ENCODE measurements at regions not wholly inside any gene's neighbourhood (a gene's known extent, or its start where the extent isn't known, plus 50 kb on each side); places are given as distances from the start of the nearest gene placed in this dataset.

DNA sequence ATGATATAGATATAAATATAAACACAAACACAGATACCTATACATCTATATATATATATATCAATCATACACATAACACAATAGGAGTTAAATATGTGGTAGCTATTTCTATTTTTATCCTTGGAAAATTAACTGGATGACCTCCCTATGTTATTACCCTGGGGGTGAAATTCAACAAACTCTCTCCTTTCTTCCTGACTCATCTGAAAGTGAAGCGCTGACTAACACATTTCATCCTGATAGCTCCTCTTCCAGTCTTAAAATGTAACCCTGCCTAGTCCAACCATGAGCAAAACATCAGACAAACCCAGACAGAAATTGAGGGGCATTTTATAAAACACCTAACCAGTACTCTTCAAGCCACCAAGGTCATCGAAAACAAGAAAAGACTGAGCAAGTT is 220.6 kb upstream of the ISX start:
- no peak for TF ChIP-seq EZH2 (IDR thresholded peaks at IDR 0.05; ENCODE audit: insufficient read depth, poor library complexity, severe bottlenecking)
- TF ChIP-seq EZH2phosphoT487 (IDR thresholded peaks at IDR 0.05; ENCODE audit: insufficient read depth, low read depth), result no peak
- no peaks in the 10 kb centered on the region for H4K20me1 ChIP-seq (ENCODE audit: insufficient read depth)
- no peaks in the 10 kb centered on the region for H3K27me3 ChIP-seq (replicated peaks; ENCODE audit: insufficient read depth)
- H2AFZ ChIP-seq, result no peak overlapping the region
- H3K4me1 ChIP-seq (ENCODE audit: insufficient read depth), result no peaks in the 10 kb centered on the region
- H3K4me2 ChIP-seq (ENCODE audit: unreplicated experiment), result no peak overlapping the region
- H3K4me3 ChIP-seq, result no peak overlapping the region
- no peaks in the 10 kb centered on the region for H3K9me2 ChIP-seq (ENCODE audit: insufficient read depth)
- no peak overlapping the region for H3K9ac ChIP-seq
- WGBS, 2 experiments (ENCODE audit: low coverage in 1 of 2, low lambda C conversion rate in 2 of 2, missing lambda C conversion rate in 2 of 2), result 30 to 39% methylated on average over 2 of the region's 2 CpGs
- in situ Hi-C loops (cut with MboI), result no loop called here
- no peaks in the 10 kb centered on the region for H3K79me2 ChIP-seq (ENCODE audit: insufficient read depth)
- no peaks in the 10 kb centered on the region for H3F3A ChIP-seq (ENCODE audit: insufficient read depth)
- no peak for DNase-seq
- no peaks in the 10 kb centered on the region for H3K36me3 ChIP-seq (ENCODE audit: low read depth)
- H3K9me3 ChIP-seq (ENCODE audit: low read depth), result peaks cover 2% of the 10 kb centered on the region
- H3K27ac ChIP-seq, result no peak overlapping the region

- TF ChIP-seq EZH2 (IDR thresholded peaks at IDR 0.05; ENCODE audit: insufficient read depth, poor library complexity, severe bottlenecking) (no peak), EZH2phosphoT487 (IDR thresholded peaks at IDR 0.05; ENCODE audit: insufficient read depth, low read depth) (no peak)
- Histone ChIP-seq H2AFZ (no peak overlapping the region), H4K20me1 (ENCODE audit: insufficient read depth) (no peaks in the 10 kb centered on the region), H3K4me3 (no peak overlapping the region), H3K4me1 (ENCODE audit: insufficient read depth) (no peaks in the 10 kb centered on the region), H3K9me2 (ENCODE audit: insufficient read depth) (no peaks in the 10 kb centered on the region), H3K9ac (no peak overlapping the region), H3K36me3 (ENCODE audit: low read depth) (no peaks in the 10 kb centered on the region), H3K9me3 (ENCODE audit: low read depth) (peaks cover 2% of the 10 kb centered on the region), H3K79me2 (ENCODE audit: insufficient read depth) (no peaks in the 10 kb centered on the region), H3K27me3 (replicated peaks; ENCODE audit: insufficient read depth) (no peaks in the 10 kb centered on the region), H3F3A (ENCODE audit: insufficient read depth) (no peaks in the 10 kb centered on the region), H3K27ac (no peak overlapping the region), H3K4me2 (ENCODE audit: unreplicated experiment) (no peak overlapping the region)
- in situ Hi-C loops (cut with MboI), result no loop called here
- DNase-seq, result no peak
- WGBS, 2 experiments (ENCODE audit: low coverage in 1 of 2, low lambda C conversion rate in 2 of 2, missing lambda C conversion rate in 2 of 2), result 0% methylated on average over 1 of the region's 1 CpG
Measured at GRCh38 chr22:34847072-34847471, 218.9 kb upstream of the ISX start.

DNA sequence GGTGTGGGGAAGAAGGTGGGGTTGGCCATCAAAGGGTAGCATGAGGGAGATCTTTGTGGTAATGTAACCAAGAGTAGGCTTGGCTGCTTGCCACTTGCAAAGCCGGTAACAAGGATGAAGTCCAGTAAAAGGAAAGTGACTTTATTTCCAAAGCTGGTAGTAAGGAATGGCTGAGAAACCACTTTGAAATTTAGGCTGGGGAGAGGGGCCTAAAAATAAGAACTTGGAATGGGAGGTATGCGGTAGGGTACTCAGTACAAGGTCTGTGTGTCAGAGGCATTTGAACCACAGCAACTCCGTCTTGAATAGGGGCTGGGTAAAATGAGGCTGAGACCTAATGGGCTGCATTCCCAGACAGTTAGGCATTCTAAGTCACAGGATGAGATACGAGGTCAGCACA is 216.0 kb upstream of the ISX start:
- H3K27me3 ChIP-seq (replicated peaks; ENCODE audit: insufficient read depth), result no peaks in the 10 kb centered on the region
- H3K4me2 ChIP-seq (ENCODE audit: unreplicated experiment), result no peak overlapping the region
- no peaks in the 10 kb centered on the region for H3K4me1 ChIP-seq (ENCODE audit: insufficient read depth)
- no peaks in the 10 kb centered on the region for H3K9me2 ChIP-seq (ENCODE audit: insufficient read depth)
- H3K4me3 ChIP-seq, result no peak overlapping the region
- no peak overlapping the region for H3K27ac ChIP-seq
- H3F3A ChIP-seq (ENCODE audit: insufficient read depth), result no peaks in the 10 kb centered on the region
- TF ChIP-seq EZH2 (IDR thresholded peaks at IDR 0.05; ENCODE audit: insufficient read depth, poor library complexity, severe bottlenecking) (no peak), EZH2phosphoT487 (IDR thresholded peaks at IDR 0.05; ENCODE audit: insufficient read depth, low read depth) (no peak)
- 39 to 41% methylated on average over 4 of the region's 4 CpGs for WGBS, 2 experiments (ENCODE audit: low coverage in 1 of 2, low lambda C conversion rate in 2 of 2, missing lambda C conversion rate in 2 of 2)
- H3K9ac ChIP-seq, result no peak overlapping the region
- H3K79me2 ChIP-seq (ENCODE audit: insufficient read depth), result no peaks in the 10 kb centered on the region
- in situ Hi-C loops (cut with MboI), result no loop called here
- H4K20me1 ChIP-seq (ENCODE audit: insufficient read depth), result no peaks in the 10 kb centered on the region
- DNase-seq, result no peak
- H2AFZ ChIP-seq, result no peak overlapping the region
- H3K36me3 ChIP-seq (ENCODE audit: low read depth), result no peaks in the 10 kb centered on the region
- peaks cover 2% of the 10 kb centered on the region for H3K9me3 ChIP-seq (ENCODE audit: low read depth)

- in situ Hi-C loops (cut with MboI), result no loop called here
- TF ChIP-seq EZH2 (IDR thresholded peaks at IDR 0.05; ENCODE audit: insufficient read depth, poor library complexity, severe bottlenecking) (no peak), EZH2phosphoT487 (IDR thresholded peaks at IDR 0.05; ENCODE audit: insufficient read depth, low read depth) (no peak)
- Histone ChIP-seq H3K4me1 (ENCODE audit: insufficient read depth) (no peaks in the 10 kb centered on the region), H3F3A (ENCODE audit: insufficient read depth) (no peaks in the 10 kb centered on the region), H2AFZ (no peak overlapping the region), H3K4me3 (no peak overlapping the region), H4K20me1 (ENCODE audit: insufficient read depth) (no peaks in the 10 kb centered on the region), H3K79me2 (ENCODE audit: insufficient read depth) (no peaks in the 10 kb centered on the region), H3K4me2 (ENCODE audit: unreplicated experiment) (no peak overlapping the region), H3K36me3 (ENCODE audit: low read depth) (no peaks in the 10 kb centered on the region), H3K9me2 (ENCODE audit: insufficient read depth) (no peaks in the 10 kb centered on the region), H3K9ac (no peak overlapping the region), H3K27ac (no peak overlapping the region), H3K27me3 (replicated peaks; ENCODE audit: insufficient read depth) (no peaks in the 10 kb centered on the region), H3K9me3 (ENCODE audit: low read depth) (peaks cover 2% of the 10 kb centered on the region)
- DNase-seq, result no peak
- WGBS, 2 experiments (ENCODE audit: low coverage in 1 of 2, low lambda C conversion rate in 2 of 2, missing lambda C conversion rate in 2 of 2), result 1 to 4% methylated on average over 4 of the region's 4 CpGs
Measured at GRCh38 chr22:34851918-34852662, 213.9 kb upstream of the ISX start.

All from GM23248 (cell line).